ENCODE measurements at regions not wholly inside any gene's neighbourhood (a gene's known extent, or its start where the extent isn't known, plus 50 kb on each side); places are given as distances from the start of the nearest gene placed in this dataset.

GRCh38 chr4:144595681-144596080 is 50.3 kb upstream of the HHIP start:
- TF ChIP-seq CTCF (conservative IDR thresholded peaks at IDR 0.05 in 1 of 2, IDR thresholded peaks at IDR 0.05 in 1 of 2; ENCODE audit: extremely low read depth in 1 of 2, insufficient read depth in 1 of 2, low read depth in 1 of 2, low read length in 2 of 2), result no peak
- TF ChIP-seq EZH2 (IDR thresholded peaks at IDR 0.05; ENCODE audit: borderline replicate concordance, low read length), result no peak
